ENCODE measurements at regions not wholly inside any gene's neighbourhood (a gene's known extent, or its start where the extent isn't known, plus 50 kb on each side); places are given as distances from the start of the nearest gene placed in this dataset.

- TF ChIP-seq CTCF (IDR thresholded peaks at IDR 0.05) (no peak), MAX (CRISPR knock-in tag; IDR thresholded peaks at IDR 0.05) (no peak), ZNF263 (CRISPR knock-in tag; IDR thresholded peaks at IDR 0.05; ENCODE audit: low read depth) (no peak), CBFB (CRISPR knock-in tag; IDR thresholded peaks at IDR 0.05; ENCODE audit: low read depth) (no peak), SMAD3 (CRISPR knock-in tag; IDR thresholded peaks at IDR 0.05; ENCODE audit: borderline replicate concordance) (no peak), SMAD4 (CRISPR knock-in tag; IDR thresholded peaks at IDR 0.05) (no peak), NR3C1 (CRISPR knock-in tag; conservative IDR thresholded peaks at IDR 0.05; ENCODE audit: low read depth) (no peak), ZNF219 (CRISPR knock-in tag; IDR thresholded peaks at IDR 0.05; ENCODE audit: borderline replicate concordance) (no peak), RELA (CRISPR knock-in tag; IDR thresholded peaks at IDR 0.05; ENCODE audit: borderline replicate concordance) (no peak), HMGXB4 (CRISPR knock-in tag; IDR thresholded peaks at IDR 0.05) (no peak)
Observed at GRCh38 chr13:89816404-89816803, 1531.1 kb upstream of the MIR17HG start.
